SU-DHL-6 (cell line): ENCODE measurements at regions not wholly inside any gene's neighbourhood (a gene's known extent, or its start where the extent isn't known, plus 50 kb on each side); places are given as distances from the start of the nearest gene placed in this dataset.

Source experiments
- H2AFZ ChIP-seq: fragments of 200-600 bp; sonication (generic); 2 replicates; pipeline ENCODE4 v1.6.1; 2014; ENCODE audit warnings: low read depth, mild to moderate bottlenecking, moderate library complexity, mixed read lengths, antibody characterized with exemption, low read length; ENCODE audit not compliant: severe bottlenecking
- H3F3A ChIP-seq: fragments of 200-600 bp; shearing (Covaris generic); 2 replicates; pipeline ENCODE4 v1.6.0; 2016; ENCODE audit warnings: antibody characterized with exemption, mild to moderate bottlenecking; ENCODE audit not compliant: insufficient read depth
- H3K27ac ChIP-seq: fragments of 200-600 bp; sonication (generic); 2 replicates; pipeline ENCODE4 v1.5.1; 2016; ENCODE audit warnings: low read depth, mild to moderate bottlenecking, low read length, moderate library complexity, mixed read lengths
- H3K27me3 ChIP-seq: fragments of 200-600 bp; sonication (generic), shearing (Covaris generic); 2 replicates; pipeline ENCODE4 v1.6.0; 2014; ENCODE audit warnings: mild to moderate bottlenecking, low read length
- H3K36me3 ChIP-seq: fragments of 200-600 bp; sonication (generic); 2 replicates; pipeline ENCODE4 v1.6.1; 2014; ENCODE audit warnings: mild to moderate bottlenecking, low read length, mixed read lengths
- H3K4me2 ChIP-seq: fragments of 300-600, 200-600 bp; shearing (Covaris generic), sonication (generic); 2 replicates; pipeline ENCODE4 v1.6.0; 2014; ENCODE audit warnings: low read length, low read depth, mild to moderate bottlenecking; ENCODE audit not compliant: poor library complexity, severe bottlenecking
- H3K4me3 ChIP-seq: fragments of 200-600 bp; sonication (generic); 2 replicates; pipeline ENCODE4 v1.5.1; 2014; ENCODE audit warnings: antibody characterized with exemption, low read length, mild to moderate bottlenecking, mixed read lengths; ENCODE audit not compliant: insufficient read depth, poor library complexity, severe bottlenecking
- H3K79me2 ChIP-seq: fragments of 200-600 bp; sonication (generic); 2 replicates; pipeline ENCODE4 v1.6.1; 2014; ENCODE audit warnings: mild to moderate bottlenecking, low read length, moderate library complexity; ENCODE audit not compliant: insufficient read depth
- H3K9ac ChIP-seq: fragments of 200-600 bp; sonication (generic); 2 replicates; pipeline ENCODE4 v1.7.0; 2014; ENCODE audit warnings: mild to moderate bottlenecking, low read length
- H3K9me2 ChIP-seq: fragments of 200-600 bp; sonication (generic); replicated peaks from 2 replicates; pipeline ENCODE4 v1.6.1; 2014; ENCODE audit warnings: low read length; ENCODE audit not compliant: insufficient read depth
- H3K9me3 ChIP-seq: fragments of 200-600 bp; sonication (generic); 2 replicates; pipeline ENCODE4 v1.6.1; 2014; ENCODE audit warnings: low read length, mixed read lengths; ENCODE audit not compliant: insufficient read depth
- H4K20me1 ChIP-seq: fragments of 200-600 bp; sonication (generic); 2 replicates; pipeline ENCODE4 v1.6.1; 2014; ENCODE audit warnings: low read depth, mild to moderate bottlenecking, antibody characterized with exemption, low read length, moderate library complexity, mixed read lengths
- CTCF ChIP-seq: fragments of 200-600 bp; sonication (generic); IDR thresholded peaks from one replicate; pipeline ENCODE4 v1.5.1; 2017; ENCODE audit warnings: antibody characterized with exemption, mild to moderate bottlenecking, low read length, moderate library complexity; ENCODE audit not compliant: insufficient read depth, poor library complexity, severe bottlenecking
- EZH2phosphoT487 ChIP-seq: fragments of 200-600 bp; sonication (generic), shearing (Covaris generic); conservative IDR thresholded peaks from 2 replicates; pipeline ENCODE4 v1.6.1; 2018; ENCODE audit warnings: mild to moderate bottlenecking, antibody characterized with exemption, low read length, moderate library complexity, mixed read lengths

DNA sequence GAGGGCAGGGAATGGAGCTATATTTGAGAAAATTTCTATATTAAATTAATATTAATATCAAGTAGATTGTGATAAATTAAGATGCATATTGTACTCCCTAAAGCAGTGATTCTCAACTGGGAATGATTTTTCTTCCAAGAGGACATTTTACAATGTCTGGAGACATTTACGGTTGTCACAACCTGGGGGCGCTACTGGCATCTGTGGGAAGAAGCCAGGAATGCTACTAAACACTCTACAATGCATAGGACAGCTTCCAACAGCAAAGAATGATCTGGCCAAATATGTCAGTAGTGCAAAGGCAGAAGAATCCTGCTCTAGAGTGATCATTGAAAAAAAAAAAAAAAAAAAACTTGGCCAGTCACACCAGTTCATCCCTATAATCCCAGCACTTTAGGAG is 100.0 kb downstream of the LSM5 start:
- Histone ChIP-seq H2AFZ (no peak overlapping the region), H3F3A (no peaks in the 10 kb centered on the region), H3K9me3 (no peaks in the 10 kb centered on the region), H3K4me3 (no peak overlapping the region), H3K27ac (no peak overlapping the region), H3K36me3 (no peaks in the 10 kb centered on the region), H4K20me1 (no peaks in the 10 kb centered on the region), H3K9me2 (no peaks in the 10 kb centered on the region), H3K79me2 (no peaks in the 10 kb centered on the region), H3K27me3 (0 out of 2 replicates have a peak, but pooled peaks cover 2% of the 10 kb centered on the region), H3K4me2 (no peak overlapping the region), H3K9ac (no peak overlapping the region)
- no peak for TF ChIP-seq CTCF
- no peak for TF ChIP-seq EZH2phosphoT487

DNA sequence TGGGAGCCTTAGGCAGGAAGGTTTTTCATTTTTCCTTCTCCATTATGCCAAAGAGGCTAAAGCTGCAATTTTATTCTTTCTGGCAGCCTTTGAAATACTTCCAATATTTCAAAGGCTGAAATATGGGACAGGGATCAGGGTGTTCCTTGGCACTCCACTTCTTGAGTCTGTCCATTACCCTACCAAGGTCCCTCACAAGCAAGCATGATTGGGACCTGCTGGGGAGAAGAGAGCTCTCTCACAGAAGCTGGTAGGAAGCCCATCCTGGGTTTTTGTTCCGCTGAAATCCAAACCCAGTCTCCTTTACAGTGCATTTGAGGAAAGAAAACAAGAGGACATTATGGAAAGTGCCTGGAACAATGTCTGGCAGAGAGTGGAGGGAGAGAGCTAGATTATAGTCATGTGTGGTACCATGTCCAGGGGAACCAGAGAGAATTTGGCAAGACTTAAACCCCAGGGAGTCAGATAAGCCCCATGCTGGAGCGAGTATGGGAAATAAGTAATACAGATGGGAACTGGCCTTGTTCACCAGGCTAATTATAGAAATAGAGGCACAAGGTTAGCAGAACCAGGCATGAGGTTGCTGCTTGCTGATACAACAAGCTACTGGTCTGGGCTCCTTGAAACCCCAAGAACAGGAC is 104.7 kb downstream of the LSM5 start:
- no peak overlapping the region for H2AFZ ChIP-seq
- H3K9ac ChIP-seq = no peak overlapping the region

DNA sequence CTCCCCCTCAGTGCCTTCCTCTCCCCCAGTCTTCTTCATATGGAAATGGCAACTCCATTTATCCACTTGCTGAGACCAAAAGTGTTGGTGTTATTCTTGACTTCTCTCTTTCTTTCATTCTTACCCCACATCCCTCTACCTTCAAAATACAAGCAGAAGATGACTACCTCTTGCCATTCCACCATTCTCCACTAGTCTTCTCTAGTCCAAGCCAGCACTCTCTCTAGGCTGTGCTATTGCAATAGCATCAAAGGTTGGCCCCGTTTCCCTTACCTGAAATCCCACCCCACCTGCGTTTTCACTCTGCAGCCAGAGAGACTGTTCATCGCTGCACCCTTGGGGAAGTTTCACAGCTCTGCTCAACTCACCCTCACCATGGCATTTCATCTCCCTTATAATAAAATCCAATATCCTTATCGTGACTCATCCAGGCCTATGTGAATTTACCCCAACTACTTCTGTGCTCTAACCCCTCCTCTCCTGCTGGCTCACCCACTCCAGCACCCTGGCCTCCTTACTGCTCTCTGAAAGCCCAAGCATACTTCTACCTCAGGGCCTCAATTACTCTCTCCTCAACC is 109.1 kb downstream of the LSM5 start:
- Histone ChIP-seq H3K4me2 (no peak overlapping the region), H3K9ac (no peak overlapping the region), H4K20me1 (no peaks in the 10 kb centered on the region), H2AFZ (no peak overlapping the region), H3K9me2 (no peaks in the 10 kb centered on the region), H3F3A (no peaks in the 10 kb centered on the region), H3K79me2 (no peaks in the 10 kb centered on the region), H3K27me3 (no peaks in the 10 kb centered on the region), H3K4me3 (no peak overlapping the region), H3K9me3 (no peaks in the 10 kb centered on the region), H3K27ac (no peak overlapping the region), H3K36me3 (no peaks in the 10 kb centered on the region)
- TF ChIP-seq CTCF = no peak
- TF ChIP-seq EZH2phosphoT487 = no peak

More for the DNA sequence above, 104.7 kb downstream of the LSM5 start:
- no peak overlapping the region for H3K27ac ChIP-seq
- H3K79me2 ChIP-seq = no peaks in the 10 kb centered on the region
- TF ChIP-seq EZH2phosphoT487 = no peak
- no peak for TF ChIP-seq CTCF
- no peaks in the 10 kb centered on the region for H3K36me3 ChIP-seq
- H4K20me1 ChIP-seq = no peaks in the 10 kb centered on the region
- no peaks in the 10 kb centered on the region for H3F3A ChIP-seq
- H3K9me3 ChIP-seq = no peaks in the 10 kb centered on the region
- no peak overlapping the region for H3K4me2 ChIP-seq
- H3K4me3 ChIP-seq = no peak overlapping the region
- H3K9me2 ChIP-seq = no peaks in the 10 kb centered on the region
- no peaks in the 10 kb centered on the region for H3K27me3 ChIP-seq
